Ovary (tissue), 3 donors: ENCODE measurements at regions not wholly inside any gene's neighbourhood (a gene's known extent, or its start where the extent isn't known, plus 50 kb on each side); places are given as distances from the start of the nearest gene placed in this dataset.

Source experiments
- EP300 ChIP-seq: sonication (generic); formaldehyde crosslinking; IDR thresholded peaks from one replicate; pipeline ENCODE4 v1.6.1; 2017; ENCODE audit warnings: antibody characterized with exemption
- POLR2A ChIP-seq: fragments of 450-650 bp; IDR thresholded peaks from one replicate; pipeline ENCODE4 v1.6.1; 2017; ENCODE audit warnings: antibody characterized with exemption, mild to moderate bottlenecking, moderate library complexity
- TF ChIP-seq, protein P1 (sequence below), 3 donors: fragments of 450-650 bp in 2 of 3; fragments of 200-600 bp in 1 of 3; IDR thresholded peaks; one replicate each; pipeline versions ENCODE4 v1.5.1 to v1.8.0; 2016 to 2022; ENCODE audit warnings: antibody characterized with exemption in 3 of 3, mild to moderate bottlenecking in 1 of 3
- donor health status: DM: no; HTN: no; CAD: no.

DNA sequence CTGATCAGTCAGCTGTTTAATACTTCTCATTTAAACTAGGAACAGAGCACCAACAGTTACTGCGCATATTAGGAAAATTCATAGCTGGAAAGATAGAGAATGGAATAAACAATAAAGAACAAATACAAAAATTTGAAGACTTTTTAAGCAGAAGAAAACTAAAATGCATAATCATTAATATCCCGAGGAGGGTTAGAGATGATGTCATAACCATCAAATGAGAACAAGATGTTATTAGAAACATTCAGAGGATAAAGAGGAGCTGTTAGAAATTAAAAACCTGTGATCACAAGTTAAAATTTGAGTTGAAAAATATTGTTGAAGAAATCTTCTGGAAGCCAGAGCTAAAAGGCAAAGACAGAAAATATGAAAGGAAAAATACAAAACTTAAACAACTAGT lies 54.0 kb upstream of the ALKAL2 start:
- no peak for TF ChIP-seq POLR2A
- TF ChIP-seq, protein P1, sequence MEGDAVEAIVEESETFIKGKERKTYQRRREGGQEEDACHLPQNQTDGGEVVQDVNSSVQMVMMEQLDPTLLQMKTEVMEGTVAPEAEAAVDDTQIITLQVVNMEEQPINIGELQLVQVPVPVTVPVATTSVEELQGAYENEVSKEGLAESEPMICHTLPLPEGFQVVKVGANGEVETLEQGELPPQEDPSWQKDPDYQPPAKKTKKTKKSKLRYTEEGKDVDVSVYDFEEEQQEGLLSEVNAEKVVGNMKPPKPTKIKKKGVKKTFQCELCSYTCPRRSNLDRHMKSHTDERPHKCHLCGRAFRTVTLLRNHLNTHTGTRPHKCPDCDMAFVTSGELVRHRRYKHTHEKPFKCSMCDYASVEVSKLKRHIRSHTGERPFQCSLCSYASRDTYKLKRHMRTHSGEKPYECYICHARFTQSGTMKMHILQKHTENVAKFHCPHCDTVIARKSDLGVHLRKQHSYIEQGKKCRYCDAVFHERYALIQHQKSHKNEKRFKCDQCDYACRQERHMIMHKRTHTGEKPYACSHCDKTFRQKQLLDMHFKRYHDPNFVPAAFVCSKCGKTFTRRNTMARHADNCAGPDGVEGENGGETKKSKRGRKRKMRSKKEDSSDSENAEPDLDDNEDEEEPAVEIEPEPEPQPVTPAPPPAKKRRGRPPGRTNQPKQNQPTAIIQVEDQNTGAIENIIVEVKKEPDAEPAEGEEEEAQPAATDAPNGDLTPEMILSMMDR (IDR thresholded peaks at IDR 0.05), result no peak
- no peak for TF ChIP-seq EP300
